Esophagus squamous epithelium (tissue), 4 donors: ENCODE measurements at regions not wholly inside any gene's neighbourhood (a gene's known extent, or its start where the extent isn't known, plus 50 kb on each side); places are given as distances from the start of the nearest gene placed in this dataset.

Experiments
- CTCF ChIP-seq, 6 experiments: fragments of 450-650 bp in 4 of 6; fragments of 200-600 bp in 2 of 6; sonication (generic) in 2 of 6; IDR thresholded peaks; one replicate each; pipeline ENCODE4 v1.5.1; 2016 to 2019; ENCODE audit warnings: antibody characterized with exemption in 6 of 6, mild to moderate bottlenecking in 4 of 6, moderate library complexity in 4 of 6
- POLR2A ChIP-seq, 4 donors: fragments of 450-650 bp; IDR thresholded peaks; one replicate each; pipeline ENCODE4 v1.6.1; 2017; ENCODE audit warnings: antibody characterized with exemption in 4 of 4, mild to moderate bottlenecking in 4 of 4, moderate library complexity in 3 of 4

GRCh38 chr12:45582986-45583659 is 146.4 kb upstream of the ARID2 start:
- TF ChIP-seq CTCF (IDR thresholded peaks at IDR 0.05) (no peak), POLR2A (IDR thresholded peaks at IDR 0.05) (no peak)
